Memory B cell (primary cell): ENCODE measurements at regions not wholly inside any gene's neighbourhood (a gene's known extent, or its start where the extent isn't known, plus 50 kb on each side); places are given as distances from the start of the nearest gene placed in this dataset.

ENCODE experiments used
- ATAC-seq: fragments of 150-1000 bp; cut with Tn5 transposase; 2 replicates; pipeline ENCODE4 v1.10.0; 2021; ENCODE audit warnings: low read depth, mild to moderate bottlenecking, moderate library complexity
- DNase-seq, 2 donors: peaks; one replicate each; pipeline ENCODE4 v3.0.0; 2022; ENCODE audit warnings: low spot score in 2 of 2
- H3K27ac Mint-ChIP-seq: one replicate; pipeline ENCODE4 v1.8.0; 2022; ENCODE audit warnings: mild to moderate bottlenecking, moderate library complexity, mixed read lengths
- H3K27me3 Mint-ChIP-seq: one replicate; pipeline ENCODE4 v1.8.0; 2022; ENCODE audit warnings: mixed read lengths
- H3K36me3 Mint-ChIP-seq: one replicate; pipeline ENCODE4 v1.8.0; 2022; ENCODE audit warnings: mild to moderate bottlenecking, mixed read lengths
- H3K4me1 Mint-ChIP-seq: one replicate; pipeline ENCODE4 v1.8.0; 2022; ENCODE audit warnings: mixed read lengths
- H3K4me3 Mint-ChIP-seq: one replicate; pipeline ENCODE4 v1.8.0; 2022; ENCODE audit warnings: mild to moderate bottlenecking, moderate library complexity, mixed read lengths
- H3K9me3 Mint-ChIP-seq: one replicate; pipeline ENCODE4 v1.8.0; 2022; ENCODE audit warnings: mixed read lengths

GRCh38 chrX:87727620-87728019 is 210.0 kb downstream of the KLHL4 start:
- Mint-ChIP-seq H3K27ac (no peak overlapping the region), H3K36me3 (no peaks in the 10 kb centered on the region)
- no peak for ATAC-seq

GRCh38 chrX:87728024-87728423 is 210.4 kb downstream of the KLHL4 start:
- DNase-seq (no peak), ATAC-seq (no peak)
- H3K4me3 Mint-ChIP-seq, result no peak overlapping the region
- no peaks in the 10 kb centered on the region for H3K27me3 Mint-ChIP-seq
- H3K4me1 Mint-ChIP-seq, result no peaks in the 10 kb centered on the region
- H3K36me3 Mint-ChIP-seq, result no peaks in the 10 kb centered on the region
- peaks cover 1% of the 10 kb centered on the region for H3K9me3 Mint-ChIP-seq
- H3K27ac Mint-ChIP-seq, result no peak overlapping the region

More at GRCh38 chrX:87727620-87728019, 210.0 kb downstream of the KLHL4 start:
- Mint-ChIP-seq H3K4me1 (no peaks in the 10 kb centered on the region), H3K4me3 (no peak overlapping the region), H3K27me3 (no peaks in the 10 kb centered on the region), H3K9me3 (no peaks in the 10 kb centered on the region)
- no peak for DNase-seq

GRCh38 chrX:87728459-87728858 is 210.9 kb downstream of the KLHL4 start:
- no peak for ATAC-seq
- H3K27ac Mint-ChIP-seq, result no peak overlapping the region
- H3K4me1 Mint-ChIP-seq, result no peaks in the 10 kb centered on the region
- H3K27me3 Mint-ChIP-seq, result no peaks in the 10 kb centered on the region
- no peaks in the 10 kb centered on the region for H3K36me3 Mint-ChIP-seq
- peaks cover 1% of the 10 kb centered on the region for H3K9me3 Mint-ChIP-seq
- H3K4me3 Mint-ChIP-seq, result no peak overlapping the region
- no peak for DNase-seq

- H3K27ac Mint-ChIP-seq, result no peak overlapping the region
- DNase-seq, result no peak
- H3K9me3 Mint-ChIP-seq, result peaks cover 4% of the 10 kb centered on the region
- H3K36me3 Mint-ChIP-seq, result no peaks in the 10 kb centered on the region
- H3K4me1 Mint-ChIP-seq, result no peaks in the 10 kb centered on the region
- ATAC-seq, result no peak
- H3K27me3 Mint-ChIP-seq, result no peaks in the 10 kb centered on the region
- H3K4me3 Mint-ChIP-seq, result no peak overlapping the region
Observed at GRCh38 chrX:87732133-87732532, 214.5 kb downstream of the KLHL4 start.

- Mint-ChIP-seq H3K36me3 (no peaks in the 10 kb centered on the region), H3K4me3 (no peak overlapping the region), H3K27ac (no peak overlapping the region), H3K27me3 (no peaks in the 10 kb centered on the region), H3K4me1 (no peaks in the 10 kb centered on the region), H3K9me3 (peaks cover 4% of the 10 kb centered on the region)
- DNase-seq (no peak), ATAC-seq (no peak)
Observed at GRCh38 chrX:87736576-87736975, 219.0 kb downstream of the KLHL4 start.

- H3K4me1 Mint-ChIP-seq, result no peaks in the 10 kb centered on the region
- H3K4me3 Mint-ChIP-seq, result no peak overlapping the region
- no peaks in the 10 kb centered on the region for H3K9me3 Mint-ChIP-seq
- H3K36me3 Mint-ChIP-seq, result no peaks in the 10 kb centered on the region
- no peak for ATAC-seq
- DNase-seq, result no peak
- no peaks in the 10 kb centered on the region for H3K27me3 Mint-ChIP-seq
- H3K27ac Mint-ChIP-seq, result no peak overlapping the region
Observed at GRCh38 chrX:87744391-87744790, 226.8 kb downstream of the KLHL4 start.

- Mint-ChIP-seq H3K36me3 (no peaks in the 10 kb centered on the region), H3K4me3 (no peak overlapping the region), H3K9me3 (peaks cover 11% of the 10 kb centered on the region), H3K4me1 (no peaks in the 10 kb centered on the region), H3K27me3 (no peaks in the 10 kb centered on the region), H3K27ac (no peak overlapping the region)
- DNase-seq (no peak), ATAC-seq (no peak)
Observed at GRCh38 chrX:87755493-87755892, 237.9 kb downstream of the KLHL4 start.

GRCh38 chrX:87788976-87789375 is 271.4 kb downstream of the KLHL4 start:
- DNase-seq (no peak), ATAC-seq (no peak)
- Mint-ChIP-seq H3K4me3 (no peak overlapping the region), H3K27me3 (no peaks in the 10 kb centered on the region), H3K36me3 (no peaks in the 10 kb centered on the region), H3K4me1 (no peaks in the 10 kb centered on the region), H3K27ac (no peak overlapping the region), H3K9me3 (peaks cover 2% of the 10 kb centered on the region)

- peaks cover 1% of the 10 kb centered on the region for H3K9me3 Mint-ChIP-seq
- H3K36me3 Mint-ChIP-seq, result no peaks in the 10 kb centered on the region
- no peak for ATAC-seq
- no peak overlapping the region for H3K27ac Mint-ChIP-seq
- no peaks in the 10 kb centered on the region for H3K4me1 Mint-ChIP-seq
- no peak overlapping the region for H3K4me3 Mint-ChIP-seq
- H3K27me3 Mint-ChIP-seq, result no peaks in the 10 kb centered on the region
- DNase-seq, result no peak
Observed at GRCh38 chrX:87798039-87798438, 280.4 kb downstream of the KLHL4 start.

GRCh38 chrX:87805829-87806490 is 288.4 kb downstream of the KLHL4 start:
- no peak overlapping the region for H3K4me3 Mint-ChIP-seq
- no peaks in the 10 kb centered on the region for H3K4me1 Mint-ChIP-seq
- no peaks in the 10 kb centered on the region for H3K27me3 Mint-ChIP-seq
- no peak for DNase-seq
- H3K36me3 Mint-ChIP-seq, result no peaks in the 10 kb centered on the region
- H3K27ac Mint-ChIP-seq, result no peak overlapping the region
- no peak for ATAC-seq
- H3K9me3 Mint-ChIP-seq, result peaks cover 1% of the 10 kb centered on the region

- DNase-seq, result no peak
- Mint-ChIP-seq H3K36me3 (no peaks in the 10 kb centered on the region), H3K27ac (no peak overlapping the region), H3K27me3 (no peaks in the 10 kb centered on the region), H3K9me3 (peaks cover 4% of the 10 kb centered on the region), H3K4me3 (no peak overlapping the region), H3K4me1 (no peaks in the 10 kb centered on the region)
- no peak for ATAC-seq
Observed at GRCh38 chrX:87808576-87809243, 291.1 kb downstream of the KLHL4 start.

- DNase-seq (no peak), ATAC-seq (no peak)
- no peaks in the 10 kb centered on the region for H3K4me1 Mint-ChIP-seq
- no peak overlapping the region for H3K27ac Mint-ChIP-seq
- H3K4me3 Mint-ChIP-seq, result no peak overlapping the region
- H3K36me3 Mint-ChIP-seq, result no peaks in the 10 kb centered on the region
- peaks cover 4% of the 10 kb centered on the region for H3K9me3 Mint-ChIP-seq
- H3K27me3 Mint-ChIP-seq, result no peaks in the 10 kb centered on the region
Observed at GRCh38 chrX:87813566-87813965, 296.0 kb downstream of the KLHL4 start.

- DNase-seq, result no peak
- Mint-ChIP-seq H3K9me3 (no peaks in the 10 kb centered on the region), H3K27me3 (no peaks in the 10 kb centered on the region), H3K36me3 (no peaks in the 10 kb centered on the region), H3K4me1 (no peaks in the 10 kb centered on the region), H3K4me3 (no peak overlapping the region), H3K27ac (no peak overlapping the region)
- ATAC-seq, result no peak
Observed at GRCh38 chrX:87846956-87847355, 329.4 kb downstream of the KLHL4 start.

GRCh38 chrX:87873347-87873941 is 355.8 kb downstream of the KLHL4 start:
- Mint-ChIP-seq H3K27ac (no peak overlapping the region), H3K36me3 (no peaks in the 10 kb centered on the region), H3K4me1 (peaks cover 2% of the 10 kb centered on the region), H3K9me3 (peaks cover 4% of the 10 kb centered on the region), H3K4me3 (no peak overlapping the region), H3K27me3 (no peaks in the 10 kb centered on the region)
- ATAC-seq (no peak), DNase-seq (no peak)

GRCh38 chrX:87874043-87874442 is 356.4 kb downstream of the KLHL4 start:
- ATAC-seq (no peak), DNase-seq (no peak)
- no peak overlapping the region for H3K27ac Mint-ChIP-seq
- H3K4me1 Mint-ChIP-seq, result peaks cover 2% of the 10 kb centered on the region
- H3K27me3 Mint-ChIP-seq, result no peaks in the 10 kb centered on the region
- no peaks in the 10 kb centered on the region for H3K36me3 Mint-ChIP-seq
- no peak overlapping the region for H3K4me3 Mint-ChIP-seq
- peaks cover 6% of the 10 kb centered on the region for H3K9me3 Mint-ChIP-seq
